Sigmoid colon (tissue), 4 donors: ENCODE measurements at regions not wholly inside any gene's neighbourhood (a gene's known extent, or its start where the extent isn't known, plus 50 kb on each side); places are given as distances from the start of the nearest gene placed in this dataset.
A peak's percentile ranks its signal among the peaks of the same experiment; 100 is the strongest.
"Not testable (repeated sequence)": the region's sequence is repeated elsewhere in the genome, so short reads cannot be mapped to it uniquely, and the experiment has no call there.

ENCODE experiments used
- EP300 ChIP-seq, 4 donors: sonication (generic); formaldehyde crosslinking; IDR thresholded peaks; one replicate each; pipeline ENCODE4 v1.6.1; 2017; ENCODE audit warnings: antibody characterized with exemption in 4 of 4
- POLR2A ChIP-seq, 2 donors: fragments of 450-650 bp; IDR thresholded peaks; one replicate each; pipeline ENCODE4 v1.6.1; 2016; ENCODE audit warnings: antibody characterized with exemption in 2 of 2, mild to moderate bottlenecking in 2 of 2, moderate library complexity in 2 of 2
- POLR2AphosphoS5 ChIP-seq, 4 donors: sonication (generic); formaldehyde crosslinking; IDR thresholded peaks; one replicate each; pipeline ENCODE4 v1.6.1; 2017; ENCODE audit warnings: antibody characterized with exemption in 4 of 4
- TF ChIP-seq, protein P1 (sequence below), 4 experiments: fragments of 450-650 bp in 3 of 4; fragments of 200-600 bp in 1 of 4; IDR thresholded peaks; one replicate each; pipeline ENCODE4 v1.5.1; 2016 to 2019; ENCODE audit warnings: antibody characterized with exemption in 4 of 4, mild to moderate bottlenecking in 3 of 4, moderate library complexity in 2 of 4

DNA sequence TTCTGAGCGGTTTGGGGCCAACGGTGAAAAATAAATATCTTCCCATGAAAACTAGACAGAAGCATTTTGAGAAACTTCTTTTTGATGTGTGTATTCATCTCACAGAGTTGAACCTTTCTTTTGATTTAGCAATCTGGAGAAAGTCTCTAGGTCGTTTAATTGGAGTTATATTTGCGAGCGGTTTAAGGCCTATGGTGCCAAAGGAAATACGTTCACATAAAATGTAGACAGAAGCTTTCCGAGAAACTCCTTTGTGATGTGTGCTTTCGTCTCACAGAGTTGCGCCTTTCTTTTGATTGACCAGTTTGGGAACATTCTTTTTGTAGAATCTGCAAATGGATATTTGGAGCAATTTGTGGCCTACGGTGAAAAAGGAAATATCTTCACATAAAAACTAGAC is 3032.2 kb downstream of the TUBA3C start:
- not testable (repeated sequence) for TF ChIP-seq EP300, POLR2AphosphoS5 (IDR thresholded peaks at IDR 0.05)
- TF ChIP-seq, protein P1, sequence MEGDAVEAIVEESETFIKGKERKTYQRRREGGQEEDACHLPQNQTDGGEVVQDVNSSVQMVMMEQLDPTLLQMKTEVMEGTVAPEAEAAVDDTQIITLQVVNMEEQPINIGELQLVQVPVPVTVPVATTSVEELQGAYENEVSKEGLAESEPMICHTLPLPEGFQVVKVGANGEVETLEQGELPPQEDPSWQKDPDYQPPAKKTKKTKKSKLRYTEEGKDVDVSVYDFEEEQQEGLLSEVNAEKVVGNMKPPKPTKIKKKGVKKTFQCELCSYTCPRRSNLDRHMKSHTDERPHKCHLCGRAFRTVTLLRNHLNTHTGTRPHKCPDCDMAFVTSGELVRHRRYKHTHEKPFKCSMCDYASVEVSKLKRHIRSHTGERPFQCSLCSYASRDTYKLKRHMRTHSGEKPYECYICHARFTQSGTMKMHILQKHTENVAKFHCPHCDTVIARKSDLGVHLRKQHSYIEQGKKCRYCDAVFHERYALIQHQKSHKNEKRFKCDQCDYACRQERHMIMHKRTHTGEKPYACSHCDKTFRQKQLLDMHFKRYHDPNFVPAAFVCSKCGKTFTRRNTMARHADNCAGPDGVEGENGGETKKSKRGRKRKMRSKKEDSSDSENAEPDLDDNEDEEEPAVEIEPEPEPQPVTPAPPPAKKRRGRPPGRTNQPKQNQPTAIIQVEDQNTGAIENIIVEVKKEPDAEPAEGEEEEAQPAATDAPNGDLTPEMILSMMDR (IDR thresholded peaks at IDR 0.05) = peak in 1 of 4 experiments; percentile 16
- peak in 1 of 2 donors; percentile 19 for TF ChIP-seq POLR2A (IDR thresholded peaks at IDR 0.05)
